HG02884 (cell line): ENCODE measurements at regions not wholly inside any gene's neighbourhood (a gene's known extent, or its start where the extent isn't known, plus 50 kb on each side); places are given as distances from the start of the nearest gene placed in this dataset.

ENCODE experiments used
- ATAC-seq: cut with Tn5 transposase; IDR thresholded peaks from one replicate; pipeline ENCODE4 v1.9.1; 2021; ENCODE audit warnings: mild to moderate bottlenecking, moderate library complexity; ENCODE audit not compliant: unreplicated experiment

- no peak for ATAC-seq
These were observed 142.3 kb downstream of the TLE3 start for GRCh38 chr15:69955240-69955894.

- no peak for ATAC-seq
These were observed 141.3 kb downstream of the TLE3 start for GRCh38 chr15:69956417-69956816.

DNA sequence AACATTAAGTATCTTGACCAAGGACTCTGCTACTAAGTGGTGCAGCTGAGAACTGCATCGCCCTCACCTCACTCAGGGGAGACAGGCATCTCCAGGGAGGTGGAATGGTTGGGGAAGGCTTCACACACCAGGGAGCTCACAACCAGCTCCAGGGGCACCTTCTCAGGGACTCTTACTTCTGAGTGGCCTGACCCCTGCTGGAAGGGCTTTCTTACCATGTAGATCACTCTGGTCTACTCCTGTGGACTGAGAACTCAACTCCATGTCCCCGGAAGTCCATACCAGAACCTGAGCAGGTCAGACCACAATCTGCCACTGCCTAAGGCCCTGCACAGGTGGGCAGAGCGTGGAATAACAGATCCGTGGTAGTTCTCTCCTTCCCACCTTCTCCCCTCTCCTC is 140.5 kb downstream of the TLE3 start:
- no peak for ATAC-seq

GRCh38 chr15:69958496-69959084 is 139.1 kb downstream of the TLE3 start:
- no peak for ATAC-seq

- ATAC-seq: no peak
These were observed 135.2 kb downstream of the TLE3 start for GRCh38 chr15:69962561-69962960.

GRCh38 chr15:69963385-69963784 is 134.3 kb downstream of the TLE3 start:
- no peak for ATAC-seq

DNA sequence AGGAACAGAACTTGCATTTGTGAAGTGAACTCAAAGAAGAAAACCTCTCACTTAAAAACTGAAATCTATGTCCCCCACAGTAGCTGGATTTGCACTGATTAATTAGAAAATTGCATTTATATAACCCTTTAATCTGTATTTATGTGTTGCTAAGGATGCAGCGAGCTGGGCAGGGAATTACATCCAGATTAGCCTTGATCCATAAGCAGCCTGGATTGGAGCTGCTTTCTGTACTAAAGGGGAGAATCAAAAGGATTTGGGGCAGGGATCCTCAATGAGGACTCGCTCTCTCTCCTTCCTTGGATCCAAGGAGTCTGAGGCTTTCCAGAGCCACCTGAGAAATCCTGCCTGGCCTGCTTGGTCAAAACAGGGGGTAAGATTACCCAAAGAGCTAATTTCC is 125.9 kb downstream of the TLE3 start:
- no peak for ATAC-seq

GRCh38 chr15:69972436-69972835 is 125.3 kb downstream of the TLE3 start:
- ATAC-seq: no peak

DNA sequence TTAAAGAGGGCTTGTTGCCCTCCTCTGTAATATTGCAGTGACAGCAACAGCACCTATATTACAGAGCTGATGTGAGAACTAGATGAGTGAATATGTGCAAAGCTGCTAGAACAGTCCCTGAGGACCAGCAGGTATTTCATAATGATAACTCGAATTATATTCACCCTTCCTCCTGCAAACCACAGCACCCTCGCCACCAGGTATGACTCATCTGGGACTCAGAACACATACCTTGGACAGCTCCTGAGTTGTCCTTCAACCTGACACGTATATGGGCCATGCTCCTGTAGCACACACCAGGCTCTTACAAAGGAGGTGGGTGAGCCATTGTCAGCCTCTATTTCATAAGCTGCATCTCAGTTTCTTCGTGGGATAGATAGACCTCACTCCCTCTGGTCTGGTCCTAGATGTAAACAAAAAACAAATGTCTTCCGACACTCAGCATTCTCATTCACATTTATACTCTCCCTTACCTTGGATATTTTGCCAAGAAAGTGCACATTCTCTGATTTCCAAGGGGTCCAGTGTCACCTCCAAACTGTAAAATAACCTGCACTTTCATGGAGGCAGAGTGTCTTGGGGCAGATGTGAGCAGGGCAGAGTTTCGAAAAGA is 124.5 kb downstream of the TLE3 start:
- no peak for ATAC-seq

GRCh38 chr15:69973880-69974279 is 123.8 kb downstream of the TLE3 start:
- no peak for ATAC-seq

- ATAC-seq: no peak
These were observed 123.4 kb downstream of the TLE3 start for GRCh38 chr15:69974321-69974720.

DNA sequence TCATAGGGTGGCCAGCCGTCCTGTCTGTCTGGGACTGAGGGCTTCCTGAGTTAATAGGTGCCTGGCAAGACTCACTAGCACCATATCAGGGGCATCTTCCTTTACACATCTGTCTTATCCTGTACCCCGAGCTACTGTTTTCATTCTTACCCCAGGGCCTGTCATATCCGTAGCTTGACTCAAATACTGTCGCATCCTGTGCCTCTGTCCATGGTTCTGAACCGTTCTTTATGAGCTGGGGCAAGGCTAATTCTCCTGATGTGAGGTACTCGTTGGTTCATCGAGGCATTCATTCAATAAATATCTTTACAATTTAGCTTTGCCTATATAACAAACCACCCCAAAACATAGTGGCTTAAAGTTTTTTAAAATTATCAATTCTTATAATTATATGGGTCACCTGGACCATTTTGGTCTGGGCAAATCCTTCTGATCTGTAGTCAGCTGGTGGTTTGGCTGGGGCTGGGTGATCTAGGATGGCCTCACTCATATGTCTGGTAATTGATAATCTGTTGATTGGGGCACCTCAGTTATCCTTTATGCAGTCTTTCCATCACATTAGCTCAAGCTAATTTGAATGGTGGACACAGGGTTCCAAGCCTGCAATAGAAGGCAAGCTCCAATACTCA is 121.2 kb downstream of the TLE3 start:
- ATAC-seq: no peak

DNA sequence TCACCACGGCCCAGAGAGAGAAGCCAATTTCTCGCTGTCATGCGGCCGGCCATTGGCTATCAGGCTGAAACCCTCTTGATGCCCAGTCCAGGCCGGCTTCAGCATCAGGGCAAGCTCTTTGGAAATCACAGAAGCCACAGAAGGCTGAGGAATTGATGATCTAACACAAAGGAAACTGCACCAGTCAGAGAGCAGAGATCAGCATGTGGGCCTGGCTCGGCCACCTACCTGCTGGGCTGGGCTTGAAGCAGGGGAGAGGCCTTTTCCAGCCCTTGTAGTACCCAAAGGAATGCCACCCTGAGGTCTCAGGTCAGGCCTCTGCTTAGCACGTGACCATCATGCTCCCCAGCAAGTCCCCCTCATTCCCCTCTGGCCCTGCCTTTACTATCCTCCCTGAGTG is 119.1 kb downstream of the TLE3 start:
- ATAC-seq: no peak

GRCh38 chr15:69979262-69979661 is 118.5 kb downstream of the TLE3 start:
- ATAC-seq: peak; percentile 60

DNA sequence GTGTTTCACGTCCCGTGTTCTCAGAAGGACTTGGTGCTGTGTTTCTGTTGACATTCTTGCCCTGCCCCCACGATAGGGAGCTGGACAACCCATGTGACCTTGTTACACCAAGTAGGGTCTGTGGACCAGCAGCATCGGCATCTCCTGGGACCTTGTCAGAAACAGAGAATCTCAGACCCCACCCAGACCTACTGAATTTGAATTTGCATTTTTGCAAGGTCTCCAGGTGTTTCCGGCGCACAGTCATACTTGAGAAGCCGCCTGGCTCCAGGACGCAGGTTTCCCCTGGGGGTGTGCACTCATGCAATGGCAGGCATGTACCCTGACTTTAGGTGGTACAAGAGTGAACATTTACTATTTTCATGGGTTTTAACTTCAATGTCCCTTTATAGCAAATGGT is 117.9 kb downstream of the TLE3 start:
- peak; percentile 75 for ATAC-seq

- no peak for ATAC-seq
These were observed 117.2 kb downstream of the TLE3 start for GRCh38 chr15:69980341-69981059.

- ATAC-seq: no peak
These were observed 115.7 kb downstream of the TLE3 start for GRCh38 chr15:69982037-69982436.

DNA sequence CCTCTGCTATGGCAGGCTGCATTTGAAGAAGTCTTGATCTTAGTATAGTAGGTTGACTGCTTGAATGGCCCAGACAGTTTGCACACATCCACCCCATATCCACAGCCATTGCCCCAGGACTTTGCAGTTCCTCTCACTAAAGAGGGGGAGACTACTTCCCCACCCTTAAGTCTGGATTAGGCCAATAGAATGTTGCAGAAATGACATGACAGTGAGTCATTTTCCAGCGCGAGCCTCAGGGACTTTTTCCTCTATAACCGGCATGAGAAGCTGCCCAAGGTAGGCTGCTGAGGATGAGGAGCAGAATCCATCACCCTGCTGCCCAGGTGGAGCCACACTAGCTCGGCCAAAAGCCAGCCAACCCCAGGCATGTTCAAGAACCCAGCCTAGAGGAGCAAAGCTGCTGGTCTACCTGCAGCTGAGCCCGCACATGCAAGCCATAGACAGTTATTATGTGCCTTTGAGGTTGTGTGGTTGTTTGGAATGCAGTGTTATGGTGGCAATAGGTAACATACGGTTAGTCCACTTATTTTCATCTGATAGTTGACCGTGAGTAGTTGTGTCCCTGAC is 113.9 kb downstream of the TLE3 start:
- ATAC-seq: no peak

DNA sequence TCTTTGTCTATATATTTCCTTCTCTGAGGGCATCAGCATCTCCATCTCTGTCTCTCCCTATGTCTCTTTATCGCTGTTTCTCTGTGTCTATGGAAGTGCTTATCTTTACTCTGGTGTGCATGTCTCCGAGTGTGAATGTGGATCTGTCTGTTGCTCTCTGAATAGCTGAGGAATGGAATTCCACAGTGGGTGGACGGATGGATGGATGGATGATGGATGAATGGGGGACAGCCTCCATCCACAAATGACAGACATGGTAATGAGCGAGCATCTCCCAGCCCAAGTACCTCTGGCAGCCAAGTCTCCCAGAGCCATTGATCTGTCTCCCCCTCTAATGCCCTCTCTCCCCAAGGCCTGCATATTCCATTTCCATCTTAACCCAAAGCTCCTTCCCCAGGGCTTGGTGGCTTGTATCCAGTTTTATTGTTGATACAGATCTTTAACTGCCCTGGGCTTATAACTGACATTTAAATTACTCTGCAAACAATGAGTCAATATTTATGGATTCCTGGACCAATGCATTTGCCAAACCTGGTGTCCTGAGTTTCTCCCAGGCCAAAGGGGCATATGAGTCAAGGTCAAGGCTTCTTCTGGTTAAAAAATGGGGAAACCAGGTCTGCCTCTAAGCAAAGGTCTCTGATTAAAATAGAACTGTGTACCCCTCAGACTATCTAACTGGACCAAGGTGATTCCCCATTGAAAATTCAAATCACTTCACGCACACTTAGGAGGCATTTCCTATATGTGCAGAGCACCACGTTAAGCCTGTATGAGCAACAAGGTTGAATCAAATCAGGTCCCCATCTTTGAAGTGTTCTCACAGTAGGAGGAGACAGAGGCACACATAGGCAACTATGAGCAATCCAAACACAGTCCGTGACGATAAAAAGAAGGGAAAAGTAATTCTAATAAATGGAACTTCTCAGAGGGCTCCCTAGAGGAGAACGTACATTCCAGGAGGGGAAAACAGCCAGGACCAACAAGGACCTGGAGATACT is 109.9 kb downstream of the TLE3 start:
- no peak for ATAC-seq
